Upper lobe of left lung (tissue), 4 donors: ENCODE measurements at regions not wholly inside any gene's neighbourhood (a gene's known extent, or its start where the extent isn't known, plus 50 kb on each side); places are given as distances from the start of the nearest gene placed in this dataset.

Experiments used
- CTCF ChIP-seq, 6 experiments: fragments of 450-650 bp in 4 of 6; fragments of 200-600 bp in 2 of 6; sonication (generic) in 2 of 6; IDR thresholded peaks; one replicate each; pipeline ENCODE4 v1.5.1; 2016 to 2019; ENCODE audit warnings: antibody characterized with exemption in 6 of 6
- POLR2A ChIP-seq, 4 donors: fragments of 450-650 bp; IDR thresholded peaks; one replicate each; pipeline ENCODE4 v1.5.1; 2016 to 2017; ENCODE audit warnings: antibody characterized with exemption in 4 of 4, mild to moderate bottlenecking in 2 of 4
- POLR2AphosphoS5 ChIP-seq, 2 donors: sonication (generic); formaldehyde crosslinking; IDR thresholded peaks; one replicate each; pipeline ENCODE4 v1.5.1; 2017; ENCODE audit warnings: antibody characterized with exemption in 2 of 2

GRCh38 chr14:76639606-76640229, 121.5 kb upstream of the VASH1 start:
- TF ChIP-seq CTCF (IDR thresholded peaks at IDR 0.05), result no peak
- no peak for TF ChIP-seq POLR2A (IDR thresholded peaks at IDR 0.05)
- TF ChIP-seq POLR2AphosphoS5 (IDR thresholded peaks at IDR 0.05), result no peak
